ENCODE measurements at regions not wholly inside any gene's neighbourhood (a gene's known extent, or its start where the extent isn't known, plus 50 kb on each side); places are given as distances from the start of the nearest gene placed in this dataset.
"Not testable (repeated sequence)": the region's sequence is repeated elsewhere in the genome, so short reads cannot be mapped to it uniquely, and the experiment has no call there.

DNA sequence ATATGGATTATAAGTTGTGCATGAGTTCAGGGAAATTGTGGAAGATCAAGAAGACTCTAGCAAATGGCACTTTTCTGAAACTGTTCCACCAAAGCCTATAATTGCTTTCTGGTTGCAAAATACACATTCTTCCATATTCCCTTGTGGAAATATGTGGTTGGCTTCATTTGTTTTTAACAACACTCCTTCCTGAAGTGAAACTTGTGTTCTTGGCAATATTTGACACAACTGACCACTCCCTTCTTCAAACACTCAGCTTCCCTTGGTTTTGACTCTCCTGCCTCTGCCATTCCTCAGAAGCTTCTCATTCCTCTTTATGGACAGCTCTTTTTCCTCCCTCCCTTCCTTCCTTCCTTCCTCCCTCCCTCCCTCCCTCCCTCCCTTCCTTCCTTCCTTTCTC is 192.3 kb downstream of the PMAIP1 start:
- Mint-ChIP-seq H3K4me3 (no peak overlapping the region), H3K4me1 (peaks cover 2% of the 10 kb centered on the region), H3K27ac (no peak overlapping the region), H3K27me3 (no peaks in the 10 kb centered on the region), H3K9me3 (no peaks in the 10 kb centered on the region), H3K36me3 (ENCODE audit: low read depth) (no peaks in the 10 kb centered on the region)
- no peak for DNase-seq
- intact Hi-C loops (cut with micrococcal nuclease), result no loop called here

DNA sequence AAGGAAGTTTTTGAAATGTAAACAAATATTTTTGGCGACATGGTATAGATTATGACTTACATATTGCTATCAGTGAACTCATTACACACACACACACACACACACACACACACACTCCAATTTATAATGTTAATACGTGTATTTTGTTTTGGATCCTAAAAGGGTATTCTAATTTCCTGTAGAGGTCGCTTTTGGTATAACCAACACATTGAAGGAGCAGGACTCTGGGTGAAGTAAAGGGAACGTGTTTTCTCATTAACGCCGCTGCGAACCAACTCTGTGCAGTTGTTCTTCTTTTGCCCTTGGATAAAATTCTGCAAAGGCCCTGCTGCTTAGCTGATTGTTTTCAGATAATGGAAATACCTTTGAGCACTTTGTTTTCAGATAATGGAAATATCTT is 190.4 kb downstream of the PMAIP1 start:
- Mint-ChIP-seq H3K27me3 (no peaks in the 10 kb centered on the region), H3K9me3 (no peaks in the 10 kb centered on the region), H3K27ac (no peak overlapping the region), H3K36me3 (ENCODE audit: low read depth) (no peaks in the 10 kb centered on the region), H3K4me1 (no peaks in the 10 kb centered on the region), H3K4me3 (no peak overlapping the region)
- DNase-seq, result no peak
- intact Hi-C loops (cut with micrococcal nuclease), result no loop called here

DNA sequence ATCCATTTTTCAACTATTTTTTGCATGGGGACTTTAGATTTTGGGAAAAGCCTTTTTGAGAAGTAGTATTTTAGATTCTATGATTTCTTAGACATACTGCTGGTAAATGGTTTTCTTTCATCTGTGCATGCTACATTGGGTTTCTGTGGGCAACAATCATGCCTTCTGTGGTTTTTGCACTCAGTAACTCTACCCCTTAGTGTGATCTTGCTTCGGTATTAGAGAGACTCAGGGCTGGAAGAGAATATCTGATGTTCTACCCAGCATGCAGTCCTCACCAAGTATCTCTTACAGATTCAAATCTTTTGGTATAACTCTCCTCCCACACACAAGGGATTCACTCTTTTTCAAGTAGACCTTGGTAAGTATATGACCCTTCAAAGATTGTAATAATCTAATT is 183.0 kb downstream of the PMAIP1 start:
- Mint-ChIP-seq H3K27ac (no peak overlapping the region), H3K4me1 (no peaks in the 10 kb centered on the region), H3K36me3 (ENCODE audit: low read depth) (no peaks in the 10 kb centered on the region), H3K27me3 (no peaks in the 10 kb centered on the region), H3K4me3 (no peak overlapping the region), H3K9me3 (no peaks in the 10 kb centered on the region)
- no peak for DNase-seq
- intact Hi-C loops (cut with micrococcal nuclease), result no loop called here

DNA sequence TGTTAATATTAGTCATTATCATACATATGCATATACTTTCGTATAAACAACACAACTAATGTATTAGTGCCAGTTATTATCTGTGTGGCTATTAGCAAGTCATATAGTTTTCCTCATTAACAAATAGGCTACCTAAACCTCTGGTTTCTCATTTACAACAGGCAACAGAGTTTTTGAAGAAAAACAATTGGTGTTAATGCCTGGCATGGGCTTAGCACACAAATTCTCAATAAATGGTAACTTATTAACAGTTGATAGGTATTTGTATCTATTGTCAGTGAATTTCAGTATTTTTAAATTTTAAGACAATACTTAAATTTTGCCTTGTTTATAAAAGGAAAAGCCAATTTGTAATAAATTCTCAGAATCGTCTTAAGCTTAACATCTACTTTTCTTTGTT is 182.5 kb downstream of the PMAIP1 start:
- DNase-seq, result no peak
- Mint-ChIP-seq H3K9me3 (no peaks in the 10 kb centered on the region), H3K27ac (no peak overlapping the region), H3K4me3 (no peak overlapping the region), H3K4me1 (no peaks in the 10 kb centered on the region), H3K27me3 (no peaks in the 10 kb centered on the region), H3K36me3 (ENCODE audit: low read depth) (no peaks in the 10 kb centered on the region)
- intact Hi-C loops (cut with micrococcal nuclease), result no loop called here

DNA sequence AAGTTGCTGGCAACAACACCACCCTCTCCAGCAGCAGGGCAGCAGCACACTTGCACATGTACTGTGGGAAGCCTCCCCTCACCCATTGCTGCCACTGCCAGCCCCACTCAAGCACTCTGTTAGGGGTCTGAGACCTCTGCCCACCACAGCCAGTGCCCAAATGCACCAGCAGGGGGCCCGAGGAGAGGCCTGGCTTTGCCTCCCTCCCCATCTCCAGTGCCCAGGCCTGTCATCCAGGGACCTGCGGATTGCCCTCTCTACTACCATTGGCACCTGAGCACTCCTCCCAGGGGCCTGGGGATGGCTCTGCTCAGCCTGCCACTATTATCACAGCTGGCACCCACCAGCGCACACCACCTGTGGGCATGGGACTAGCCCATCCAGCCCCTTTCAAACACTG is 175.7 kb downstream of the PMAIP1 start:
- Mint-ChIP-seq H3K36me3 (ENCODE audit: low read depth) (no peaks in the 10 kb centered on the region), H3K9me3 (peaks cover 5% of the 10 kb centered on the region), H3K4me3 (no peak overlapping the region), H3K27me3 (no peaks in the 10 kb centered on the region), H3K27ac (no peak overlapping the region), H3K4me1 (no peaks in the 10 kb centered on the region)
- DNase-seq, result no peak
- intact Hi-C loops (cut with micrococcal nuclease), result no loop called here

DNA sequence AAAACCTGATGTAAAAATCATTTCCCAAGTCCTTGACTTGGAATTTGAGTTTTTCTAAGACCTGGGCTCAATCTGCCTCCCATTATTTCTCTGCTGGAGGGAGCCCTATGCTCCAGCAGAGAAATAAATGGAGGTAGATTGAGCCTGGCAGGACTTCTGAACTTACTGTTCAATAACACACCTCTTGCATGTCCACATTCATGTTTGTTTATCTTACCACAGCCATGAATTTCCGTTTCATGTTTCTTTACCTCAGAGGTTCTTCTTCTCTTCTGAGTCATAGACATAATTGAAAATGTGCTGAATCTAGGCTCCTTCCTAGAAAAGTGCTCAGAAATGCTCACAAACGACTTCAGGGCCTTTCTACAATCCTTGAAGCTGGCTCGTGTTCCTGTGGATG is 170.8 kb downstream of the PMAIP1 start:
- intact Hi-C loops (cut with micrococcal nuclease), result no loop called here
- no peaks in the 10 kb centered on the region for H3K4me1 Mint-ChIP-seq
- no peak overlapping the region for H3K27ac Mint-ChIP-seq
- no peak for DNase-seq
- no peaks in the 10 kb centered on the region for H3K27me3 Mint-ChIP-seq
- no peaks in the 10 kb centered on the region for H3K36me3 Mint-ChIP-seq (ENCODE audit: low read depth)
- no peak overlapping the region for H3K4me3 Mint-ChIP-seq
- peaks cover 5% of the 10 kb centered on the region for H3K9me3 Mint-ChIP-seq

DNA sequence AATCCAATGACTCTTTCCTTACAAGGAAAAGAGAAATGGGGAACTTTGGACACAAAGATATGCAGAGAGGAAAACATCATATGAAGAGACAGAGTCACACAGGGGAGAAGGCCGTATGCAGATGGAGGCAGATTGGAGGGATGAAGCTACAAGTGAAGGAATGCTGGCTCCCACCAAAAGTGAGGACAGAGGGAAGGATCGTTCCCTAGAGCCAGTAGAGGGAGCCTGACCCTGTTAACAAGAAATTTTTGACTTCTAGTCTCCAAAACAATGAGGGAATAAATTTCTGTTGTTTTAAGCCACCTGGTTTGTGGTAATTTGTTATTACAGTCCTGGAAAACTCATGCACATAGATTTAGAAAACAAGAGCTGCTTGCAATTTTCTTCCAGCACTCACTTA is 169.3 kb downstream of the PMAIP1 start:
- H3K4me1 Mint-ChIP-seq, result no peaks in the 10 kb centered on the region
- no peak overlapping the region for H3K27ac Mint-ChIP-seq
- no peak overlapping the region for H3K4me3 Mint-ChIP-seq
- no peaks in the 10 kb centered on the region for H3K36me3 Mint-ChIP-seq (ENCODE audit: low read depth)
- peaks cover 2% of the 10 kb centered on the region for H3K27me3 Mint-ChIP-seq
- DNase-seq, result no peak
- H3K9me3 Mint-ChIP-seq, result peaks cover 2% of the 10 kb centered on the region
- intact Hi-C loops (cut with micrococcal nuclease), result no loop called here

DNA sequence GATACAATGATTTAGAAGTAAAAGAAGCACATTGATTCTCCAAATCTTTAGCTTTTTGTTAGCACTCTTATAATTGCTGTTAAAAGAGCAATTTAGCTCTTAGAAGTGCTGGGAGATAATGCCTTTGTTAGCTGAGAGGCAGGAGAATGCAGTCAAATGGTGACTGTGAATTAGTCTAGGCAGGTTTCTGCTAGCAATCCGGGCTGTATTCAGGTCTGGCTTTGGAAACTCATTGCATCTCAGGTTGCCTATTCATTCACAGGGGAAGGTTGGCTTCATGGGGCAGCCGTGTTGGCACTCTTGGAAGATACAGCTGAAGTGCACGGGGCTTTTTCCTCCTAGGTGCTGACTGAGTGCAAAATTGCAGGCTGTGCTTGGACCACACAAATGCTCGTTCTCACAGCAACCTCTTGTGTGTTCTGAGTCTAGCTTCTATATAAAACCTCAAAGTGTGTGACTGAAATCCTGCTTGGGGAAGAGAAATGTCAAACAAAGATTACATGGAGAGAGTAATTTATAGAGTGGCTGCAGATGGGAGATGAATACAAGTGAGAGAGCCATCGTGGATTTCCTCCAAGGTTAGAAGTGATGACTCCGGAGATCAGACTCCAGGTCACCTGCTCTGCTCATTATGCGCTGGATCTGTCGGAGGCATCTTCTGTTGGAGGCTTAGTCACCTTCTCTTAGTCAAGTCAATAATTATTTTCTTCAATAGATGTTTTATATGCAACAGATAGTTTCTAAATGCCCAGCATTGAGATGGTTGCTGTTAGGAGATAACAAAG is 167.8 kb downstream of the PMAIP1 start:
- Mint-ChIP-seq H3K27me3 (peaks cover 2% of the 10 kb centered on the region), H3K4me3 (no peak overlapping the region), H3K27ac (no peak overlapping the region), H3K4me1 (no peaks in the 10 kb centered on the region), H3K9me3 (no peaks in the 10 kb centered on the region), H3K36me3 (ENCODE audit: low read depth) (no peaks in the 10 kb centered on the region)
- intact Hi-C loops (cut with micrococcal nuclease), result no loop called here
- DNase-seq, result no peak

DNA sequence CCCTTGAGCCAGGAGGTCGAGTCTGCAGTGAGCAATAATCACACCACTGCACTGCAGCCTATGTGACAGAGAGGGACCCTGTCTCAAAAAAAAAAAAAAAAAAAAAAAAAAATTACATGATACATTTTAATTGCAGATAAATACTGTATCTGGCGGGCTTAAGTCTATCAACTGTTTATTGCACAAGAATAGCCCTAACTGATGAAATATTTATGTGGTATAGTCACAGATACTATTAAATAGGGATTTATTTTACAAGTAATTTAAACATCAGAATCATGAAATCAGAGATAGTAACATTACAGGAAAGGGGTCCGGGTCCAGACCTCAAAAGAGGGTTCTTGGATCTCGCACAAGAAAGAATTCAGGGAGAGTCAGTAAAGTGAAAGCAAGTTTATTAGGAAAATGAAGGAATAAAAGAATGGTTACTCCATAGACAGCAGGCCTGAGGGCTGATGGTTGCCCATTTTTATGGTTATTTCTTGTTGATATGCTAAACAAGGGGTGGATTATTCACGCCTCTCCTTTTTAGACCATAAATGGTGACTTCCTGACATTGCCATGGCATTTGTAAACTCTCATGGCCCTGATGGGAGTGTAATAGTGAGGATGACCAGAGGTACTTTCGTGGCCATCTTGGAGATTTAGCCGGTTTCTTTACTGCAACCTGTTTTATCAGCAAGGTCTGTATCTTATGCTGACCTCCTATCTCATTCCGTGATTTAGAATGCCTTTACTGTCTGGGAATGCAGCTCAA is 166.6 kb downstream of the PMAIP1 start:
- no peak overlapping the region for H3K27ac Mint-ChIP-seq
- H3K27me3 Mint-ChIP-seq, result peaks cover 2% of the 10 kb centered on the region
- H3K9me3 Mint-ChIP-seq, result no peaks in the 10 kb centered on the region
- no peak overlapping the region for H3K4me3 Mint-ChIP-seq
- H3K4me1 Mint-ChIP-seq, result no peaks in the 10 kb centered on the region
- no peaks in the 10 kb centered on the region for H3K36me3 Mint-ChIP-seq (ENCODE audit: low read depth)
- intact Hi-C loops (cut with micrococcal nuclease), result no loop called here
- no peak for DNase-seq

DNA sequence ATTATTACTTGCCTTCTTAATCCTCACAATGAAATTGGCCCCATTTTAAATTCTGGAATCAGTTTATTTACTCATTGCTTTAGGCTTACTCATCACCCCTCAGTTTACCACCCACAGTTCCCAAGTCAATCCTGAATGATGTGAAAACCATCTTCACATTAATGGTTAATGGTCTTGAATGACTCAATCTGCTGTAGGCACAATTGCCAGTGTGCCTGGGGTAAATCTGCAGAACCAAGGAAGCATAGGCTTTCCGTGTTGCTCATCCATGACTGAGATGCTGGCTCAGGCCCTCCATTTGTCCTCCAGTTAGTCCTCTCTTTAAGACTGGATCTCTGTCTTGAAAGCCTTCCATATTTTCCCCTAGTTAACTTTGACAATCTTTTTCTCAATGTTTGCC is 164.5 kb downstream of the PMAIP1 start:
- H3K36me3 Mint-ChIP-seq (ENCODE audit: low read depth), result no peaks in the 10 kb centered on the region
- intact Hi-C loops (cut with micrococcal nuclease), result no loop called here
- H3K27ac Mint-ChIP-seq, result no peak overlapping the region
- peaks cover 2% of the 10 kb centered on the region for H3K27me3 Mint-ChIP-seq
- no peak for DNase-seq
- H3K9me3 Mint-ChIP-seq, result no peaks in the 10 kb centered on the region
- H3K4me1 Mint-ChIP-seq, result no peaks in the 10 kb centered on the region
- H3K4me3 Mint-ChIP-seq, result no peak overlapping the region

DNA sequence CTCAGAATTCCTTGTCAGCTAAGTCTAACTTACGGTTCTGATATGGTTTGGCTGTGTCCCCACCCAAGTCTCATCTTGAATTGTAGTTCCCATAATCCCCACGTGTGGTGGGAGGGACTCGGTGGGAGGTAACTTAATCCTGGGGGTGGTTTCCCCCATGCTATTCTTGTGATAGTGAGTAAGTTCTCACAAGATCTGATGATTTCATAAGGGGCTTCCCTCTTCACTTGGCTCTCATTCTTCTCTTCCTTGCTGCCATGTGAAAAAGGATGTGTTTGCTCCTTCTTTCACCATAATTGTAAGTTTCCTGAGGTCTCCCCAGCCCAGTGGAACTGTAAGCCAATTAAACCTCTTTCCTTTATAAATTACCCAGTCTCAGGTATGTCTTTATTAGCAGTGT is 163.0 kb downstream of the PMAIP1 start:
- H3K4me1 Mint-ChIP-seq; H3K36me3 Mint-ChIP-seq (ENCODE audit: low read depth); intact Hi-C loops (cut with micrococcal nuclease); H3K27me3 Mint-ChIP-seq; H3K9me3 Mint-ChIP-seq; DNase-seq; H3K4me3 Mint-ChIP-seq; H3K27ac Mint-ChIP-seq: not testable (repeated sequence)

DNA sequence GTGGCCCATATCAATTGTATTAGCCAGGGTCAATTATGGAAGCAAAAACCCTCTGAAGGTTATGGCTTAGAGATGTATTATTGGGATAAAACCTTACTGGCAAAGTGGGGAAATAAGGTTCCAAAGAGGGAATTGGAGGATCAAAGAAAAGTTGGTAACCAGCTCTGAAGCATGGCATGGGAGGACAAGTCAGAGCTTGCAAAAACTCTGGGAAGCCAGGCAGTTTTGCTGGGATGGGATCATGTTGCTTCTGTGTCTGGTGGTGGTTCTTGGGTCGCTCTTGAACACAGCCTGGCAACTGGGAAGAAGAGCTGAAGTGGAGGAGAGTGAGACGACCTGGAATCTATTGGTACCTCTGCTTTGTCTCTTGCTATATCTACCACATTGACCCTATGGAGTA is 162.6 kb downstream of the PMAIP1 start:
- Mint-ChIP-seq H3K27ac (no peak overlapping the region), H3K36me3 (ENCODE audit: low read depth) (no peaks in the 10 kb centered on the region), H3K9me3 (no peaks in the 10 kb centered on the region), H3K27me3 (peaks cover 2% of the 10 kb centered on the region), H3K4me1 (no peaks in the 10 kb centered on the region), H3K4me3 (no peak overlapping the region)
- intact Hi-C loops (cut with micrococcal nuclease), result no loop called here
- no peak for DNase-seq

DNA sequence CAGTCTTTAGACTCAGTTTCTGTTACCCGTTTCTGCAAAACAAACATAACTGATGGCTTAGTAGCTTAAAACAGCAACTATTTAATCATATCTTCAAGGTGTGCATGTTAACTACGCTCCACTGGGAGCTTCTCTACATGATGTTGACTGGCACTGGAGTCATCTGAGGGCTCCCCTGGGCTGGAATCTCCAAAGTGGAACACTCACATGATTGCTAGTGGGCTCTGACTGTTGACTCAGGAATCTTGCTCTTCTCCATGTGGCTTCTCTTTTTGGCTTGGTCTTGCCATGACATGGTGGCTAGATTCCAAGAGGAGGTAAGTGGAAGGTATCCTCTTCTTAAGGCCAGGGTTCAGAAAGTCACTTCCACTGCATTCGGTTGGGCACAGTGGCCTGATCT is 160.8 kb downstream of the PMAIP1 start:
- Mint-ChIP-seq H3K9me3 (no peaks in the 10 kb centered on the region), H3K36me3 (ENCODE audit: low read depth) (no peaks in the 10 kb centered on the region), H3K27me3 (peaks cover 2% of the 10 kb centered on the region), H3K4me1 (no peaks in the 10 kb centered on the region), H3K27ac (no peak overlapping the region), H3K4me3 (no peak overlapping the region)
- intact Hi-C loops (cut with micrococcal nuclease), result no loop called here
- no peak for DNase-seq

DNA sequence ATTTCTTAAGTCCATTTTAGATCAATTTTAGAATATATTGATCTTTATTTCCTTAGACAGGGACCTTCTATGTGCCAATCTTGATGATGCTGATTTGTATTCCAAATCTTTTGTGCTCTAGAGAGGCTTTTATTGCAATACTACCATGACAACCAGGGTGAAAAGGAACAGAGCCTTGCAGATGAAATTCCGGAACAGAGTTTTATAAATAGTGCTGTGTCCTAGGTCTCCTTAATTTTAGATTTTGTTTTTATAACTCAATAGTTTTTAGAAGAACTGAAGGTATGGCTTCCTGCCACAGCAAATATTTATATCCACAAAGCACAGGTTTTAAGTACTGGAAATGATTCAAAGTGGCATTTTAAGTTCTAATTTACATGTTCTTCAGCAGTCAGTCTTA is 160.2 kb downstream of the PMAIP1 start:
- Mint-ChIP-seq H3K36me3 (ENCODE audit: low read depth) (no peaks in the 10 kb centered on the region), H3K9me3 (no peaks in the 10 kb centered on the region), H3K4me3 (no peak overlapping the region), H3K27ac (no peak overlapping the region), H3K4me1 (no peaks in the 10 kb centered on the region), H3K27me3 (peaks cover 2% of the 10 kb centered on the region)
- intact Hi-C loops (cut with micrococcal nuclease), result no loop called here
- no peak for DNase-seq

DNA sequence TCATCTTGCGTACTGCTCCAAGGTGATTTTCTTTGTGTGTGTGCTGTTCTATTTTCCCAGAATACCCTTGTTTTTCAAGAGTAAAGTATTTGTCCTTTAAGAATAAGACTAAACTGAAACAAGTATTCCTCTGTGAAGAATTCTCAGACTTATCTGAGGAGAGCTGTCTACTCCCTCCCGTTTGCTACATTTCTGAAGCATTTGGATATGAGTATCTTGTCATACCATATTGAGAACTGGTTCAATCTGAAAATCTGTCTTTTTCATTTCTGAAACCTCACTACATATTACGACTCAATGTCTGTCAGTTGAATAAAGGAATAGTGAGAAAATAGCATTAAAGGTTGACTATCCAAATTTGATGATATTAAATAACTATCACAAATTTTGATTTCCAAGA is 159.4 kb downstream of the PMAIP1 start:
- no peak for DNase-seq
- Mint-ChIP-seq H3K9me3 (no peaks in the 10 kb centered on the region), H3K27me3 (no peaks in the 10 kb centered on the region), H3K4me3 (no peak overlapping the region), H3K36me3 (ENCODE audit: low read depth) (no peaks in the 10 kb centered on the region), H3K27ac (no peak overlapping the region), H3K4me1 (no peaks in the 10 kb centered on the region)
- intact Hi-C loops (cut with micrococcal nuclease), result no loop called here
